ENCODE measurements at regions not wholly inside any gene's neighbourhood (a gene's known extent, or its start where the extent isn't known, plus 50 kb on each side); places are given as distances from the start of the nearest gene placed in this dataset.

GRCh38 chr5:130893006-130893405, 272.1 kb downstream of the HINT1 start:
- H3K27ac Mint-ChIP-seq, result no peak overlapping the region
- H3K9me3 Mint-ChIP-seq, result peaks cover 0 to 2% of the 10 kb centered on the region in 2 donors
- H3K4me1 Mint-ChIP-seq (ENCODE audit: low read depth in 2 of 2), result no peaks in the 10 kb centered on the region
- H3K4me3 Mint-ChIP-seq, result no peak overlapping the region
- ATAC-seq (replicated peaks), result no peak
- H3K27me3 Mint-ChIP-seq, result peaks cover 60 to 75% of the 10 kb centered on the region in 2 donors
- no peak for DNase-seq
- H3K36me3 Mint-ChIP-seq (ENCODE audit: insufficient read depth), result no peaks in the 10 kb centered on the region

GRCh38 chr5:130890610-130891009, 274.4 kb downstream of the HINT1 start:
- Mint-ChIP-seq H3K4me3 (no peak overlapping the region), H3K9me3 (peaks cover 0 to 2% of the 10 kb centered on the region in 2 donors), H3K4me1 (ENCODE audit: low read depth in 2 of 2) (no peaks in the 10 kb centered on the region), H3K36me3 (ENCODE audit: insufficient read depth) (no peaks in the 10 kb centered on the region), H3K27me3 (peaks cover 61 to 68% of the 10 kb centered on the region in 2 donors), H3K27ac (no peak overlapping the region)
- ATAC-seq (replicated peaks), result no peak
- no peak for DNase-seq

- no peaks in the 10 kb centered on the region for H3K9me3 Mint-ChIP-seq
- no peaks in the 10 kb centered on the region for H3K36me3 Mint-ChIP-seq (ENCODE audit: insufficient read depth)
- no peak overlapping the region for H3K4me3 Mint-ChIP-seq
- peaks cover 23 to 30% of the 10 kb centered on the region in 2 donors for H3K27me3 Mint-ChIP-seq
- no peak for ATAC-seq (replicated peaks)
- H3K27ac Mint-ChIP-seq, result no peak overlapping the region
- DNase-seq, result no peak
- H3K4me1 Mint-ChIP-seq (ENCODE audit: low read depth in 2 of 2), result no peaks in the 10 kb centered on the region
Observed at GRCh38 chr5:130885691-130886090, 279.4 kb downstream of the HINT1 start.

GRCh38 chr5:130885027-130885426, 280.0 kb downstream of the HINT1 start:
- H3K9me3 Mint-ChIP-seq, result no peaks in the 10 kb centered on the region
- H3K27me3 Mint-ChIP-seq, result peaks cover 18 to 26% of the 10 kb centered on the region in 2 donors
- no peak overlapping the region for H3K27ac Mint-ChIP-seq
- DNase-seq (no peak), ATAC-seq (replicated peaks) (no peak)
- no peaks in the 10 kb centered on the region for H3K4me1 Mint-ChIP-seq (ENCODE audit: low read depth in 2 of 2)
- no peaks in the 10 kb centered on the region for H3K36me3 Mint-ChIP-seq (ENCODE audit: insufficient read depth)
- no peak overlapping the region for H3K4me3 Mint-ChIP-seq

GRCh38 chr5:130884023-130884422, 281.0 kb downstream of the HINT1 start:
- ATAC-seq (replicated peaks) (no peak), DNase-seq (no peak)
- Mint-ChIP-seq H3K4me1 (ENCODE audit: low read depth in 2 of 2) (no peaks in the 10 kb centered on the region), H3K27me3 (peaks cover 11 to 31% of the 10 kb centered on the region in 2 donors), H3K4me3 (no peak overlapping the region), H3K27ac (no peak overlapping the region), H3K36me3 (ENCODE audit: insufficient read depth) (no peaks in the 10 kb centered on the region), H3K9me3 (no peaks in the 10 kb centered on the region)

- peaks cover 0 to 3% of the 10 kb centered on the region in 2 donors for H3K9me3 Mint-ChIP-seq
- no peaks in the 10 kb centered on the region for H3K36me3 Mint-ChIP-seq (ENCODE audit: insufficient read depth)
- H3K27ac Mint-ChIP-seq, result no peak overlapping the region
- ATAC-seq (replicated peaks) (no peak), DNase-seq (no peak)
- H3K4me3 Mint-ChIP-seq, result no peak overlapping the region
- no peaks in the 10 kb centered on the region for H3K4me1 Mint-ChIP-seq (ENCODE audit: low read depth in 2 of 2)
- H3K27me3 Mint-ChIP-seq, result peaks cover 8 to 22% of the 10 kb centered on the region in 2 donors
Observed at GRCh38 chr5:130875656-130876055, 289.4 kb downstream of the HINT1 start.

GRCh38 chr5:130874861-130875417, 290.1 kb downstream of the HINT1 start:
- peaks cover 8 to 22% of the 10 kb centered on the region in 2 donors for H3K27me3 Mint-ChIP-seq
- DNase-seq, result no peak
- peaks cover 0 to 3% of the 10 kb centered on the region in 2 donors for H3K9me3 Mint-ChIP-seq
- no peak overlapping the region for H3K27ac Mint-ChIP-seq
- no peaks in the 10 kb centered on the region for H3K4me1 Mint-ChIP-seq (ENCODE audit: low read depth in 2 of 2)
- H3K36me3 Mint-ChIP-seq (ENCODE audit: insufficient read depth), result no peaks in the 10 kb centered on the region
- ATAC-seq (replicated peaks), result no peak
- H3K4me3 Mint-ChIP-seq, result no peak overlapping the region

GRCh38 chr5:130871346-130872086, 293.5 kb downstream of the HINT1 start:
- Mint-ChIP-seq H3K4me1 (ENCODE audit: low read depth in 2 of 2) (no peaks in the 10 kb centered on the region), H3K9me3 (no peaks in the 10 kb centered on the region), H3K27ac (no peak overlapping the region), H3K36me3 (ENCODE audit: insufficient read depth) (no peaks in the 10 kb centered on the region), H3K27me3 (no peaks in the 10 kb centered on the region), H3K4me3 (no peak overlapping the region)
- ATAC-seq (replicated peaks), result peak; percentile 48
- peak; percentile 44 to 61 (median 49) for DNase-seq

- H3K27ac Mint-ChIP-seq, result no peak overlapping the region
- no peaks in the 10 kb centered on the region for H3K36me3 Mint-ChIP-seq (ENCODE audit: insufficient read depth)
- DNase-seq (no peak), ATAC-seq (replicated peaks) (no peak)
- H3K4me1 Mint-ChIP-seq (ENCODE audit: low read depth in 2 of 2), result no peaks in the 10 kb centered on the region
- H3K9me3 Mint-ChIP-seq, result no peaks in the 10 kb centered on the region
- H3K27me3 Mint-ChIP-seq, result no peaks in the 10 kb centered on the region
- no peak overlapping the region for H3K4me3 Mint-ChIP-seq
Observed at GRCh38 chr5:130870691-130871090, 294.4 kb downstream of the HINT1 start.

- Mint-ChIP-seq H3K27me3 (peaks cover 4 to 8% of the 10 kb centered on the region in 2 donors), H3K4me1 (ENCODE audit: low read depth in 2 of 2) (no peaks in the 10 kb centered on the region), H3K27ac (no peak overlapping the region), H3K9me3 (no peaks in the 10 kb centered on the region), H3K36me3 (ENCODE audit: insufficient read depth) (no peaks in the 10 kb centered on the region), H3K4me3 (no peak overlapping the region)
- no peak for ATAC-seq (replicated peaks)
- DNase-seq, result no peak
Observed at GRCh38 chr5:130868186-130868840, 296.7 kb downstream of the HINT1 start.

GRCh38 chr5:130845049-130845765, 319.8 kb downstream of the HINT1 start:
- no peaks in the 10 kb centered on the region for H3K4me1 Mint-ChIP-seq (ENCODE audit: low read depth in 2 of 2)
- H3K36me3 Mint-ChIP-seq (ENCODE audit: insufficient read depth), result no peaks in the 10 kb centered on the region
- H3K27ac Mint-ChIP-seq, result no peak overlapping the region
- no peak for ATAC-seq (replicated peaks)
- peaks cover 5 to 7% of the 10 kb centered on the region in 2 donors for H3K9me3 Mint-ChIP-seq
- no peak overlapping the region for H3K4me3 Mint-ChIP-seq
- H3K27me3 Mint-ChIP-seq, result peaks cover 52 to 65% of the 10 kb centered on the region in 2 donors
- DNase-seq, result no peak

GRCh38 chr5:130836729-130837649, 328.1 kb downstream of the HINT1 start:
- H3K9me3 Mint-ChIP-seq, result peaks cover 0 to 2% of the 10 kb centered on the region in 2 donors
- no peak for DNase-seq
- peak; percentile 33 for ATAC-seq (replicated peaks)
- H3K36me3 Mint-ChIP-seq (ENCODE audit: insufficient read depth), result no peaks in the 10 kb centered on the region
- peaks cover 8 to 10% of the 10 kb centered on the region in 2 donors for H3K4me1 Mint-ChIP-seq (ENCODE audit: low read depth in 2 of 2)
- H3K27me3 Mint-ChIP-seq, result peaks cover 0 to 13% of the 10 kb centered on the region in 2 donors
- peak overlapping the region; percentile 51 to 92 for H3K27ac Mint-ChIP-seq
- H3K4me3 Mint-ChIP-seq, result peak overlapping the region; percentile 68 to 87
